H1 (cell line): ENCODE measurements at regions not wholly inside any gene's neighbourhood (a gene's known extent, or its start where the extent isn't known, plus 50 kb on each side); places are given as distances from the start of the nearest gene placed in this dataset.

Experiments
- CTCF ChIA-PET: fragments of 300-600 bp; sonication (Branson Sonifier 250); formaldehyde crosslinking; loops from one replicate; lab custom pipeline; 2021; ENCODE audit not compliant: partially characterized antibody; lab: Charles Lee
- POLR2A ChIA-PET: fragments of 300-600 bp; sonication (Branson Sonifier 250); formaldehyde crosslinking; loops from one replicate; lab custom pipeline; 2021; ENCODE audit warnings: inconsistent platforms; ENCODE audit not compliant: partially characterized antibody; lab: Charles Lee
- DNase-seq, 2 experiments: peaks; one replicate each; pipeline versions ENCODE4 v3.0.0 to v3.0.0-alpha.2; 2010 to 2022; ENCODE audit warnings: low spot score in 2 of 2, low read depth in 1 of 2, mixed read lengths in 1 of 2
- FAIRE-seq: peaks from 2 replicates; lab custom pipeline; 2011; peaks lifted over from hg19 to GRCh38; lab: Jason Lieb, UNC
- H2AFZ ChIP-seq: 2 replicates; pipeline ENCODE4 v1.8.1; 2012; ENCODE audit warnings: low read length, inconsistent platforms
- H2AK5ac ChIP-seq: 2 replicates; pipeline ENCODE4 v1.6.1; 2013; ENCODE audit warnings: low read depth, low read length
- H2BK120ac ChIP-seq: replicated peaks from 2 replicates; pipeline ENCODE3; 2013; ENCODE audit warnings: low read depth, low read length, inconsistent platforms
- H2BK12ac ChIP-seq: 2 replicates; pipeline ENCODE4 v1.6.1; 2013; ENCODE audit warnings: low read depth, low read length
- H2BK15ac ChIP-seq: 2 replicates; pipeline ENCODE4 v1.6.1; 2013; ENCODE audit warnings: low read length
- H2BK20ac ChIP-seq: 2 replicates; pipeline ENCODE4 v1.6.1; 2013; ENCODE audit warnings: low read length
- H2BK5ac ChIP-seq: 2 replicates; pipeline ENCODE4 v1.6.1; 2013; ENCODE audit warnings: low read depth, low read length
- H3K14ac ChIP-seq: 2 replicates; pipeline ENCODE4 v1.6.1; 2013; ENCODE audit warnings: inconsistent platforms; ENCODE audit not compliant: insufficient read length
- H3K18ac ChIP-seq: 2 replicates; pipeline ENCODE4 v1.6.1; 2013; ENCODE audit warnings: low read length; ENCODE audit errors: extremely low read depth
- H3K23ac ChIP-seq: 2 replicates; pipeline ENCODE4 v1.6.1; 2013; ENCODE audit warnings: inconsistent platforms; ENCODE audit not compliant: insufficient read length
- H3K23me2 ChIP-seq: 2 replicates; pipeline ENCODE4 v1.6.1; 2013; ENCODE audit warnings: low read depth, low read length
- H3K27ac ChIP-seq: 2 replicates; pipeline ENCODE4 v1.6.1; 2011; ENCODE audit warnings: low read depth, low read length, inconsistent platforms
- H3K27me3 ChIP-seq, 4 experiments: replicated peaks in 1 of 4; 1 replicate in 1 of 4; 2 replicates in 3 of 4; pipeline versions ENCODE4 v1.6.1 to v1.8.1; 2011 to 2013; ENCODE audit warnings: low read length in 3 of 4, mild to moderate bottlenecking in 3 of 4, inconsistent platforms in 2 of 4, mixed read lengths in 2 of 4, moderate library complexity in 1 of 4; ENCODE audit not compliant: control insufficient read depth in 3 of 4, insufficient read depth in 3 of 4; ENCODE audit errors: extremely low read depth in 1 of 4
- H3K36me3 ChIP-seq, 4 experiments: 2 replicates each; pipeline versions ENCODE4 v1.6.1 to v1.8.1; 2011 to 2013; ENCODE audit warnings: mild to moderate bottlenecking in 4 of 4, low read length in 3 of 4, moderate library complexity in 2 of 4, control low read depth in 1 of 4, inconsistent platforms in 1 of 4; ENCODE audit not compliant: insufficient read depth in 4 of 4, control insufficient read depth in 2 of 4
- H3K4ac ChIP-seq: replicated peaks from 2 replicates; pipeline ENCODE3; 2013; ENCODE audit warnings: low read length, low read depth, mixed read lengths, inconsistent platforms; ENCODE audit not compliant: insufficient read length
- H3K4me1 ChIP-seq, 4 experiments: replicated peaks in 1 of 4; 1 replicate in 1 of 4; 2 replicates in 3 of 4; pipeline versions ENCODE4 v1.6.1 to v1.8.1; 2011 to 2013; ENCODE audit warnings: low read length in 3 of 4, inconsistent platforms in 2 of 4, mixed read lengths in 1 of 4; ENCODE audit not compliant: insufficient read depth in 4 of 4, control insufficient read depth in 3 of 4
- H3K4me2 ChIP-seq, 2 experiments: 2 replicates each; pipeline versions ENCODE4 v1.6.1 to v1.8.1; 2011 to 2013; ENCODE audit warnings: low read depth in 2 of 2, low read length in 2 of 2, control low read depth in 1 of 2, inconsistent platforms in 1 of 2, mild to moderate bottlenecking in 1 of 2; ENCODE audit not compliant: insufficient read depth in 1 of 2
- H3K4me3 ChIP-seq, 4 experiments: fragments of 200-600, 300-600 bp in 1 of 4; sonication (generic), shearing (Covaris generic), sonication (Bioruptor Twin) in 1 of 4; 2 replicates each; pipeline versions ENCODE4 v1.5.1 to v1.8.1; 2011 to 2016; ENCODE audit warnings: low read length in 4 of 4, low read depth in 3 of 4, control low read depth in 2 of 4, inconsistent platforms in 2 of 4, mild to moderate bottlenecking in 2 of 4, mixed read lengths in 1 of 4, moderate library complexity in 1 of 4; ENCODE audit not compliant: insufficient read depth in 2 of 4; ENCODE audit errors: extremely low read depth in 1 of 4
- H3K56ac ChIP-seq: replicated peaks from 2 replicates; pipeline ENCODE3; 2013; ENCODE audit warnings: low read depth, mild to moderate bottlenecking, mixed read lengths, low read length, inconsistent platforms; ENCODE audit not compliant: insufficient read length
- H3K79me1 ChIP-seq: 2 replicates; pipeline ENCODE4 v1.6.1; 2013; ENCODE audit warnings: low read depth, low read length, control low read depth
- H3K79me2 ChIP-seq, 2 experiments: 2 replicates each; pipeline versions ENCODE4 v1.6.1 to v1.8.1; 2012 to 2013; ENCODE audit warnings: low read length in 2 of 2, mild to moderate bottlenecking in 2 of 2, inconsistent platforms in 1 of 2; ENCODE audit not compliant: insufficient read depth in 2 of 2, control insufficient read depth in 1 of 2
- H3K9ac ChIP-seq, 4 experiments: replicated peaks in 1 of 4; 1 replicate in 1 of 4; 2 replicates in 3 of 4; pipeline versions ENCODE4 v1.6.1 to v1.8.1; 2011 to 2013; ENCODE audit warnings: low read depth in 3 of 4, low read length in 3 of 4, control low read depth in 2 of 4, mild to moderate bottlenecking in 2 of 4, moderate library complexity in 2 of 4, inconsistent platforms in 1 of 4; ENCODE audit errors: extremely low read depth in 1 of 4
- H3K9me3 ChIP-seq, 2 experiments: 2 replicates each; pipeline versions ENCODE4 v1.6.1 to v1.8.1; 2012 to 2013; ENCODE audit warnings: mild to moderate bottlenecking in 2 of 2, moderate library complexity in 2 of 2, control low read depth in 1 of 2, inconsistent platforms in 1 of 2, low read depth in 1 of 2, low read length in 1 of 2, mixed read lengths in 1 of 2; ENCODE audit not compliant: insufficient read depth in 2 of 2
- H4K20me1 ChIP-seq, 2 experiments: replicated peaks in 1 of 2; 2 replicates each; pipeline versions ENCODE3 to v1.8.1; 2011 to 2013; ENCODE audit warnings: inconsistent platforms in 2 of 2, low read length in 2 of 2, mild to moderate bottlenecking in 1 of 2; ENCODE audit not compliant: insufficient read depth in 2 of 2, control insufficient read depth in 1 of 2
- H4K5ac ChIP-seq: 2 replicates; pipeline ENCODE4 v1.6.1; 2013; ENCODE audit warnings: low read length, low read depth, mixed read lengths, inconsistent platforms; ENCODE audit not compliant: insufficient read length
- H4K8ac ChIP-seq: 2 replicates; pipeline ENCODE4 v1.8.0; 2013; ENCODE audit warnings: mild to moderate bottlenecking, moderate library complexity, low read length, inconsistent platforms; ENCODE audit not compliant: insufficient read depth; ENCODE audit errors: extremely low read depth
- H4K91ac ChIP-seq: replicated peaks from 2 replicates; pipeline ENCODE3; 2013; ENCODE audit warnings: low read length, mixed read lengths, inconsistent platforms; ENCODE audit not compliant: insufficient read length
- ATF3 ChIP-seq: IDR thresholded peaks from 2 replicates; pipeline ENCODE4 v1.6.1; 2011; ENCODE audit warnings: low read depth, mild to moderate bottlenecking, low read length; ENCODE audit not compliant: insufficient read depth
- BACH1 ChIP-seq: IDR thresholded peaks from 2 replicates; pipeline ENCODE4 v1.6.1; 2012; ENCODE audit warnings: low read length, improper control_type of control experiment
- EGR1 ChIP-seq: IDR thresholded peaks from 2 replicates; pipeline ENCODE4 v1.6.1; 2011; ENCODE audit warnings: low read depth, low read length, borderline replicate concordance
- HDAC6 ChIP-seq: IDR thresholded peaks from one replicate; pipeline ENCODE4 v1.7.1; 2012; ENCODE audit warnings: low read depth, mild to moderate bottlenecking, inconsistent platforms, low read length, moderate library complexity
- PHF8 ChIP-seq: fragments of 200-600 bp; sonication (generic); conservative IDR thresholded peaks from 2 replicates; pipeline ENCODE4 v1.7.1; 2012; ENCODE audit warnings: low read depth, mild to moderate bottlenecking, inconsistent platforms, low read length, moderate library complexity
- RAD21 ChIP-seq, 2 experiments: IDR thresholded peaks in 1 of 2; conservative IDR thresholded peaks in 1 of 2; 2 replicates each; pipeline ENCODE4 v1.6.1; 2011; ENCODE audit warnings: low read depth in 2 of 2, low read length in 2 of 2, improper control_type of control experiment in 1 of 2, inconsistent platforms in 1 of 2, mild to moderate bottlenecking in 1 of 2, moderate library complexity in 1 of 2
- SAP30 ChIP-seq: fragments of 300-600 bp; sonication (generic); IDR thresholded peaks from 2 replicates; pipeline ENCODE4 v1.7.1; 2012; ENCODE audit warnings: low read length, moderate library complexity, mild to moderate bottlenecking, inconsistent platforms; ENCODE audit not compliant: insufficient read depth, insufficient replicate concordance
- SIN3A ChIP-seq, 2 experiments: IDR thresholded peaks in 1 of 2; conservative IDR thresholded peaks in 1 of 2; 2 replicates each; pipeline ENCODE4 v1.6.1; 2011 to 2012; ENCODE audit warnings: low read length in 2 of 2, improper control_type of control experiment in 1 of 2, low read depth in 1 of 2, mild to moderate bottlenecking in 1 of 2
- SP4 ChIP-seq: IDR thresholded peaks from 2 replicates; pipeline ENCODE4 v1.6.1; 2012; ENCODE audit warnings: low read length, inconsistent platforms
- TAF7 ChIP-seq: optimal IDR thresholded peaks from 2 replicates; pipeline ENCODE3; 2011; ENCODE audit warnings: low read depth, mild to moderate bottlenecking, inconsistent platforms, low read length, moderate library complexity, borderline replicate concordance
- TEAD4 ChIP-seq: IDR thresholded peaks from 2 replicates; pipeline ENCODE4 v1.6.1; 2012; ENCODE audit warnings: low read depth, low read length, inconsistent platforms, mixed read lengths
- WGBS, 2 experiments: shearing (Covaris generic) in 1 of 2; methylation state at CpG; one replicate each; pipeline versions ENCODE4 v1.1.6 to v1.1.7; 2013 to 2015; ENCODE audit warnings: low lambda C conversion rate in 2 of 2, mixed read lengths in 2 of 2, inconsistent platforms in 1 of 2, low coverage in 1 of 2, missing lambda C conversion rate in 1 of 2; ENCODE audit not compliant: insufficient replicate concordance in 2 of 2, insufficient coverage in 1 of 2, insufficient read length in 1 of 2; ENCODE audit errors: extremely low coverage in 1 of 2, missing lambda C conversion rate in 1 of 2; 5-methylcytosine and 5-hydroxymethylcytosine counted together

GRCh38 chr13:86397635-86398034, 598.4 kb upstream of the SLITRK6 start:
- H3K9ac ChIP-seq: no peak overlapping the region
- H4K91ac ChIP-seq: no peak overlapping the region
- H3K27me3 ChIP-seq: no peaks in the 10 kb centered on the region
- no peak overlapping the region for H3K14ac ChIP-seq
- no peak overlapping the region for H3K23ac ChIP-seq
- no peaks in the 10 kb centered on the region for H3K36me3 ChIP-seq
- H3K18ac ChIP-seq: no peak overlapping the region
- H2BK120ac ChIP-seq: no peak overlapping the region
- H3K23me2 ChIP-seq: no peaks in the 10 kb centered on the region
- ChIA-PET POLR2A (no interaction called here), CTCF (interaction anchor here (1.6 kb wide), 1 partner anchor 51 kb away, joined by 4 read pairs; no protein-coding TSS in a partner anchor)
- no peak overlapping the region for H4K8ac ChIP-seq
- no peaks in the 10 kb centered on the region for H3K79me1 ChIP-seq
- no peaks in the 10 kb centered on the region for H4K20me1 ChIP-seq
- no peak overlapping the region for H2BK5ac ChIP-seq
- H2BK12ac ChIP-seq: no peak overlapping the region
- FAIRE-seq: no peak
- no peak overlapping the region for H2BK15ac ChIP-seq
- no peak overlapping the region for H3K56ac ChIP-seq
- no peak overlapping the region for H3K27ac ChIP-seq
- H3K4ac ChIP-seq: no peak overlapping the region
- no peak for TF ChIP-seq RAD21 (IDR thresholded peaks at IDR 0.05 in 1 of 2, conservative IDR thresholded peaks at IDR 0.05 in 1 of 2; ENCODE audit: low read depth in 2 of 2, low read length in 2 of 2)
- no peak for TF ChIP-seq ATF3
- TF ChIP-seq EGR1: no peak
- no peak for TF ChIP-seq PHF8
- TF ChIP-seq BACH1: no peak
- no peak for TF ChIP-seq SP4
- no peak for TF ChIP-seq SAP30
- TF ChIP-seq HDAC6: no peak
- no peak for TF ChIP-seq TEAD4
- no peak for TF ChIP-seq SIN3A (conservative IDR thresholded peaks at IDR 0.05 in 1 of 2, IDR thresholded peaks at IDR 0.05 in 1 of 2; ENCODE audit: low read depth in 1 of 2, low read length in 2 of 2)
- TF ChIP-seq TAF7: no peak
- no peak overlapping the region for H3K4me2 ChIP-seq
- no peaks in the 10 kb centered on the region for H3K79me2 ChIP-seq
- no peaks in the 10 kb centered on the region for H3K4me1 ChIP-seq
- DNase-seq: no peak
- no peak overlapping the region for H2BK20ac ChIP-seq
- no peak overlapping the region for H3K4me3 ChIP-seq
- H2AFZ ChIP-seq: no peak overlapping the region
- H4K5ac ChIP-seq: no peak overlapping the region
- no peak overlapping the region for H2AK5ac ChIP-seq
- no peaks in the 10 kb centered on the region for H3K9me3 ChIP-seq
- WGBS, 2 experiments: 90% methylated on average over 1 of the region's 1 CpG; no CpG with 5 or more reads in 1 of the 2 experiments
